ENCODE measurements at regions not wholly inside any gene's neighbourhood (a gene's known extent, or its start where the extent isn't known, plus 50 kb on each side); places are given as distances from the start of the nearest gene placed in this dataset.
"Not testable (repeated sequence)": the region's sequence is repeated elsewhere in the genome, so short reads cannot be mapped to it uniquely, and the experiment has no call there.

DNA sequence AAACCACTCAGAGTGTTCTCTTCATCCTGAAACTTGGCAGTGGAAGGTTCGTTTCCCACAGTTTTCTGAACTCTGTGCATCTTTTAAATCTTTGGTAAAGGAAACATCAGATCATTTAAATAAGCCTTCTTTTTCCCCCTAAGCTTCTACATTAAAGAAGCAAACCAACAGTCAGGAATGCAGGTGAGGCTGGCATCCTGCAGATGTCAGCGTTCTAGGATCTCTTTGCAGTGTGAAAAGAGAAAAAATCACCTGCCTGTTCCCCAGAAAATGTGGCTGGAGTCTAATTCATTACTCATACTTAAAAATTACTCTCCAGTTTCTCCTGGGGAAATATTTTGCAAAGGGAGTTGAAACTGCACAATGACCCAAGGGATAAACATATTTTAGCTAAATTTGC is 64.5 kb upstream of the ZCCHC2 start:
- H3K27ac Mint-ChIP-seq = no peak overlapping the region
- no peak for DNase-seq (ENCODE audit: low spot score)
- intact Hi-C loops (cut with micrococcal nuclease) = no loop called here
- peaks cover 5% of the 10 kb centered on the region for H3K27me3 Mint-ChIP-seq (ENCODE audit: insufficient read depth)
- peaks cover 9% of the 10 kb centered on the region for H3K4me1 Mint-ChIP-seq (ENCODE audit: low read depth)
- H3K9me3 Mint-ChIP-seq = no peaks in the 10 kb centered on the region
- H3K36me3 Mint-ChIP-seq (ENCODE audit: low read depth) = no peaks in the 10 kb centered on the region
- H3K4me3 Mint-ChIP-seq = no peak overlapping the region

GRCh38 chr18:62458868-62459716 is 63.7 kb upstream of the ZCCHC2 start:
- H3K4me1 Mint-ChIP-seq (ENCODE audit: low read depth) = peaks cover 1% of the 10 kb centered on the region
- H3K9me3 Mint-ChIP-seq = peaks cover 3% of the 10 kb centered on the region
- peaks cover 6% of the 10 kb centered on the region for H3K27me3 Mint-ChIP-seq (ENCODE audit: insufficient read depth)
- H3K4me3 Mint-ChIP-seq = no peak overlapping the region
- intact Hi-C loops (cut with micrococcal nuclease) = no loop called here
- H3K36me3 Mint-ChIP-seq (ENCODE audit: low read depth) = no peaks in the 10 kb centered on the region
- H3K27ac Mint-ChIP-seq = no peak overlapping the region
- no peak for DNase-seq (ENCODE audit: low spot score)

- intact Hi-C loops (cut with micrococcal nuclease) = no loop called here
- no peak for DNase-seq (ENCODE audit: low spot score)
- Mint-ChIP-seq H3K27me3 (ENCODE audit: insufficient read depth) (peaks cover 6% of the 10 kb centered on the region), H3K27ac (no peak overlapping the region), H3K9me3 (peaks cover 9% of the 10 kb centered on the region), H3K4me3 (no peak overlapping the region), H3K4me1 (ENCODE audit: low read depth) (no peaks in the 10 kb centered on the region), H3K36me3 (ENCODE audit: low read depth) (no peaks in the 10 kb centered on the region)
Measured at GRCh38 chr18:62460851-62461300, 61.9 kb upstream of the ZCCHC2 start.

DNA sequence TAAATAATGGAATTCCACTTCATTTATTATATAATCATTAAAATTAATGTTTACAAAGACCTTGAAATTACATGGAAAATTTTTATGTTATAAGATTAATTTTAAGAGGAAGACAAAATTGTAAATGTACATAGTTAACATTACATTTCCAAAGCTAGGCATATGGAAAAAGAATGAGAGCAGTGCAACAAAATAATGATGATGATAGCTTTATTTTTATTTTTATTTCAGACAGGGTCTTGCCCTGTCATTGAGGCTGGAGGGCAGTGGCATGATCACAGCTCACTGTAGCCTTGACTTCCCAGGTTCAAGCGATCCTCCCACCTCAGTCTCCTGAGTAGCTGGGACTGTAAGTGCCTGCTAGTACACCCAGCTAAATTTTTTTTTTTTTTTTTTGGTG is 61.2 kb upstream of the ZCCHC2 start:
- Mint-ChIP-seq H3K4me1 (ENCODE audit: low read depth) (no peaks in the 10 kb centered on the region), H3K27ac (no peak overlapping the region), H3K27me3 (ENCODE audit: insufficient read depth) (peaks cover 6% of the 10 kb centered on the region), H3K4me3 (no peak overlapping the region), H3K9me3 (peaks cover 9% of the 10 kb centered on the region), H3K36me3 (ENCODE audit: low read depth) (no peaks in the 10 kb centered on the region)
- no peak for DNase-seq (ENCODE audit: low spot score)
- intact Hi-C loops (cut with micrococcal nuclease) = no loop called here

DNA sequence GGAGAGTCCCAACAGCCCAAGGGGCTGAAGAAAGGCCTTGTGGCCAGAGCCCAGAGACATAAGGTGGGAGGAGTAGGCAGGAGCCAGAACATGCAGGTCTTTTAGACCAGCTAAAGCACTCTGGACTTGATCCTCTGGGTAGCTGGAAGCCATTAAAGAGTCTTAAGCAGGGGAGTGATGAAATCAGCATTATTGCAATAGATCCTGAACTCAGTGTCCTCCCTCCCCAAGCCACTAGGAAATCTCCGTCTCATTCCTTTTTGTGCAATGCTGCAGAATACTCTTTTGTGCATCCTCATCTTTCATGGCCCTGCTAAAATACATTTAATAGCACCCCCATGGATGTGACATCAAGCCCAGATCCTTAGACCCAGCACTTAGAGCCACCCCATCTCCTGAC is 58.6 kb upstream of the ZCCHC2 start:
- H3K27ac Mint-ChIP-seq = no peak overlapping the region
- H3K4me1 Mint-ChIP-seq (ENCODE audit: low read depth) = no peaks in the 10 kb centered on the region
- H3K36me3 Mint-ChIP-seq (ENCODE audit: low read depth) = no peaks in the 10 kb centered on the region
- H3K27me3 Mint-ChIP-seq (ENCODE audit: insufficient read depth) = peaks cover 7% of the 10 kb centered on the region
- intact Hi-C loops (cut with micrococcal nuclease) = no loop called here
- no peak for DNase-seq (ENCODE audit: low spot score)
- H3K4me3 Mint-ChIP-seq = no peak overlapping the region
- H3K9me3 Mint-ChIP-seq = peaks cover 16% of the 10 kb centered on the region

- H3K4me1 Mint-ChIP-seq (ENCODE audit: low read depth); H3K4me3 Mint-ChIP-seq; intact Hi-C loops (cut with micrococcal nuclease); DNase-seq (ENCODE audit: low spot score); H3K36me3 Mint-ChIP-seq (ENCODE audit: low read depth); H3K27ac Mint-ChIP-seq: not testable (repeated sequence)
- H3K9me3 Mint-ChIP-seq = peaks cover 39% of the 10 kb centered on the region
- peaks cover 25% of the 10 kb centered on the region for H3K27me3 Mint-ChIP-seq (ENCODE audit: insufficient read depth)
Measured at GRCh38 chr18:62469131-62469530, 53.7 kb upstream of the ZCCHC2 start.

All from activated T-helper 1 cell treated with anti-CD3 and anti-CD28 coated beads, Interleukin-12 subunit alpha, Interleukin-12 subunit beta, Interleukin-2, Interleukin-4 antibody, amounts not matched to agents 30 ng/mL and 10 ng/mL and 1 ng/mL, durations not matched to agents 14 hours and 24 hours and 36 hours (primary cell).